NCI-H1436 (cell line): ENCODE measurements at regions not wholly inside any gene's neighbourhood (a gene's known extent, or its start where the extent isn't known, plus 50 kb on each side); places are given as distances from the start of the nearest gene placed in this dataset.
A peak's percentile ranks its signal among the peaks of the same experiment; 100 is the strongest.
"Not testable (repeated sequence)": the region's sequence is repeated elsewhere in the genome, so short reads cannot be mapped to it uniquely, and the experiment has no call there.

ENCODE experiments used
- DNase-seq: peaks from one replicate; lab custom pipeline; 2025; lab: John Stamatoyannopoulos, UW

DNA sequence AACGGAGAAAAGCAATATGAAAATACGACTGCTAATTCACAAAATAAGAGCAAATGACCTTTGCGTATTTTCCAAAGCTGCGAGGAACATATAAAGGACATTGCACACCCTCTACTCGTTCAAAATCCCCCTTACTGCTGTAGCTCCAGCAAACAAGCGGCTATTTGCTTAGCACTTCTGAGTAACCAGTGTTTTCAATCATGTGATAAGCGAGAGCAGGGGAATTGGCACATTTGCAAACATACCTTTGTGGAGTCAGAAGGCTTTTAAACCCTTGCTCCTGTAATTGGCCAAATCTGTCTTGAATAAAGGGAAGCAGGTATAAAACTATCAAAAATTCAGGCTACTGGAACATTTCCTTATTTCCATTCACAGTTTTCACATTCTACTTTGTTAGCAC, 610.2 kb downstream of the UBE2NL start:
- DNase-seq, result peak; percentile 1

DNA sequence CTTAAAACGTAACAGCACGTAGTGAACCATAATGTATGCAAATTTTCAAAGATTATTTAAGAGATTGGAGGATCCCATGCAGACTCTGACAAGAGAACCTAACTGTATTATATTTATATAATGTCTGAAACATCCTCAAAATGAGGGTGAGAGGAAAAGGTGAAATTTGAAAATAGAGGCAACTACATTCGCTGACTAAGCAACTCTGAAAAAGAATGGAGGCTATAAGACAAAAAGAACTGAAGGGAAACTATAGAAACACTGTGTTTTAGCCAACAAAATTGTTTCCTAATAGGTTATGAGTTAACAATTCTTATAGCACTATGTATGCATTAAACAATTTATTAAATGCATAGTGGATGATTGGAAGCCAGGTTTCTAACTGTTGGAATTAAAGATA, 648.0 kb downstream of the UBE2NL start:
- no peak for DNase-seq

- DNase-seq, result no peak
These were observed 680.7 kb upstream of the SPANXN1 start for GRCh38 chrX:144566592-144566991.

DNA sequence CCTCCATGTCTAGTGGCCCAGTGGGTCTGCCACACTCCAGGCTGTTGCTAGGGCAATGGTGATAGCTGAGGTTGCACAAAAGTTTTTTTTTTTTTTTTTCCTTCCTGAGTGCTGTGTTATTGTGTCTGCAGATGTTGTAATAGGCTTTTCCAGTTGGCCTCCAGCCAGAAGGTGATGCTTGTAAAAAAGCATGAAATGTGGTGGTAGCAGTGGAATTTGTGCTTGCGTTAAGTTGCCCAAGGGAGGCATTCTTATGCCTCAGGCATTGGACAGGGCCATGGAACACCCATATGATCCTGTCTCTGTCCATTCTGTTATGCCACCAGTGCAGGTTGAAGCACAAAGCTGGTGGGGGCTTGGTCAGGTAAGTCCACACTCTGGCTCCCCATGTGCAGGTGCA, 660.5 kb upstream of the SPANXN1 start:
- peak; percentile 11 for DNase-seq

DNA sequence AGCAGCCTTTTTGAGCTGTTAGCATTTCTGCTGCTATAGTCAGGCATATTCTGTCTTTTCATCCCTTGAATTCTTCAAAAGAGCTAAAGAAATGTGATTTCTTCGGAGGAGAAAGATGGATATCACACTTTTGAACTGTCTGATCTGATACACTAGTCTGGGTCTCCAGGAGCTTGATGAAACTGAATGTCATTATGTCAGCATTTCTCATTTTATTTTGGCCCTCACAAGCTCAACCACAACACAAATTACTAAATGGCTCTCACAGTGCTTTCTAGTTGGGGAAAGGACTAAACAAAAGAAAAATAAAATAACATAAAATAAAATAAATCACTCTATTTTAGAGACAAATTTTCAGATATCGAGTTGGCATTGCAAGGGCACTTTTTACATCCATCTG, 655.3 kb upstream of the SPANXN1 start:
- no peak for DNase-seq

GRCh38 chrX:144601010-144601409, 646.3 kb upstream of the SPANXN1 start:
- no peak for DNase-seq

- no peak for DNase-seq
These were observed 635.2 kb upstream of the SPANXN1 start for GRCh38 chrX:144612076-144612475.

DNA sequence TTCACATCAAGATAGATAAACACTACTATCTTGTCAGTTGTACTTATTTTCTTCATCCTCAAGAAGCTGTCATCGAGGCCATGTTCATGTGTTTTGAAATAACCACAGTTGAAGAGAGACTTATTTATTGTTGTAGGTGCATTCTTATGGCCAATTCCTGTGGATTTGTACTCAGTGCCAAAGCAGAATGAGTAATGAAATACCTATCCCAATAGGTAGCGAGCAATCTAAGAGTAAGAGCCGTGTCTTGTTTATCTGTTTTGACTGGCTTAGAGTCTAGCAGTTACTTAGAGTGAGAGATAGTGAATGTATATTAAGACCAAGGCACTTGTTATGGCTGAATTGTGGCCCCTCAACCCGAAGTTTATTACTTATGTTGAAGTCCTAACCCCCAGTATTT, 631.0 kb upstream of the SPANXN1 start:
- no peak for DNase-seq

DNA sequence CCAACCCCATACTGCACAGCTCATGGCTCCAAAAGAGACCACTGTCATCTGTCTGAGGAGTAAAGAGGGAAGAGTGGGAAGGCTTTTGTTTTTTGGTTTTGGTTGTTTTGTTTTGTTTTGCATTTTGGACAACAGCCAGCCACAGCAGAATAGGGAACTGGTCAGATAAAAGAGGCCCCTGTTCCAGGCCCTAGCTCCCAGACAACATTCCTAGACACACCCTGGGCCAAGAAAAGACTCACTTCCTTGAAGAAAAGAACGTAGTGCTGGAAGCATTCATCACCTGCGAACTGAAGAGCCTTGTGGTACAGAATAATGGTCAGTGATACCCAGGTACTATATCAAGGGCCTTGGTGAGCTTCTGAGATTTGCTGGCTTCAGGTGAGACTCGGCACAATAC, 619.4 kb upstream of the SPANXN1 start:
- no peak for DNase-seq

- not testable (repeated sequence) for DNase-seq
These were observed 612.9 kb upstream of the SPANXN1 start for GRCh38 chrX:144634451-144634850.

DNA sequence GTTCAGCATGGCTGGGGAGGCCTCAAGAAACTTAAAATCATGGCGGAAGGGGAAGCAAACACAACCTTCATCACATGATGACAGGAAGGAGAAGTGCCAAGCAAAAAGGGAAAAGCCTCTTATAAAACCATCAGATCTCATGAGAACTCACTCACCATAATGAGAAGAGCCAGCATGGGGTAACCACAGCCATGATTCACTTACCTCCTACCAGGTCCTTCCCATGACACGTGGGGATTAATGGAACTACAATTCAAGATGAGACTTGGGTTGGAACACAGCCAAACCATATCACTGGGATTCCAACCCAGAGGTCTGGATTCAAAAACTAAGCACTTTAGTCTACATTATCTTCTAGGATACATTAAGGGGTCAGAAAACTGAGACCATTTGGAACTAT, 609.6 kb upstream of the SPANXN1 start:
- no peak for DNase-seq

DNA sequence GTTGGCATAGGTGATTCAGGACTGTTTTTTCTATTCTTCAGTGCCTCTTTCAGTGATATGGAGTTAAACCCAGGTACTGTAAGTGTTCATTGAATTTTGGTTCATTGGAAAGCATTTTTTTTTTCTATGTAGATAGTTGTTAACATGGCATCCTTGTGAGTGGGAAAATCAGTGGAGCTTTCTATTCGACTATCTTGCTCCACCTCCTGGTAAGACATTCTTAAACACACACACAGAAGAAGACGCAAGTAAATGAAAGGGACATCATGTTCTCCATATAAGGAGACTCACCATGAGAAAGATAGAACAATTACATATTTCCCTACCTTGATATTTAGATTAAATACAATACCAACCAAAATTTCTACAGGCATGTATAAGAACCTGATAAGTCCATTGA, 598.5 kb upstream of the SPANXN1 start:
- no peak for DNase-seq

- no peak for DNase-seq
These were observed 565.8 kb upstream of the SPANXN1 start for GRCh38 chrX:144681501-144681900.

DNA sequence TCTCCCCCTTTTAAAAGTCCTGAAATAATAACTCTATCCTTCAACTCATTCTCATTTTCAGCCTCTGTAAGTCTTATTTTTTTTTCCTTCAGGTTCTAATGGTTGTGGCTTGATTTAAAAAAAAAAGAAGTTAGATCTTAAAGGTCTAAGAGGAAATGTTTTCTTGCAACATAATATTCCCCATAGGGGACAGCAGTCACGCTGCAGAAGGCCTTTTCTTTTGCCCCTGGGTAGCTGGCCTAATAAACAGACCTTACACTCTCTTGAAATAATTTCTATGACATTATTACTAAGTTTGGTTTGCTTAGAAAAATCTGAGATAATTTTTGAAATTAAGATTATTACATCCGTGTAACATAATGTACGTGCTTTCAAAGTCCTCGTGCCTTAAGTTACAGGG, 564.1 kb upstream of the SPANXN1 start:
- no peak for DNase-seq

- DNase-seq, result no peak
These were observed 537.5 kb upstream of the SPANXN1 start for GRCh38 chrX:144709841-144710240.

- DNase-seq, result no peak
These were observed 532.0 kb upstream of the SPANXN1 start for GRCh38 chrX:144715337-144715736.

- DNase-seq, result no peak
These were observed 531.1 kb upstream of the SPANXN1 start for GRCh38 chrX:144716187-144716586.

DNA sequence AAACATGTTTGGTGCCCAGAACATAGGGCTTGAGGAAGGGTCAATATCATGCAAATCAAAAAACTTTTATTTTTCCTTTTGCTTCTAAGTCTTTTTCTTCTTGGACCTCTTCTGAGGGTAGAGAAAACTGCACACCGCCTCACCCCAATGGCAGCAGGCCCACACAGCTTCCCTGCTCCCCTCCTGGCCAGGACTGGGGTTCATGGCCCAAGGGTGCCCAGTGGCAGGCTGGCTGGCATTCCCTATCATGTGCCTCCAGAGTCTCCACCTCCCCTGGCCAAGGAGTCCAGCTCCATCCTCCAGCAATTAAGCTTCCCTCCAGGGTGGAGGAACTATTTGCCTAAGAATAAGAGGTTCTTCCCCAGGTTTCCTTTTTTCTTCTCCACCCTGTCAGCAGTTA, 529.6 kb upstream of the SPANXN1 start:
- DNase-seq, result no peak

- DNase-seq, result no peak
These were observed 525.0 kb upstream of the SPANXN1 start for GRCh38 chrX:144722307-144722706.

- no peak for DNase-seq
These were observed 516.8 kb upstream of the SPANXN1 start for GRCh38 chrX:144730471-144730870.

DNA sequence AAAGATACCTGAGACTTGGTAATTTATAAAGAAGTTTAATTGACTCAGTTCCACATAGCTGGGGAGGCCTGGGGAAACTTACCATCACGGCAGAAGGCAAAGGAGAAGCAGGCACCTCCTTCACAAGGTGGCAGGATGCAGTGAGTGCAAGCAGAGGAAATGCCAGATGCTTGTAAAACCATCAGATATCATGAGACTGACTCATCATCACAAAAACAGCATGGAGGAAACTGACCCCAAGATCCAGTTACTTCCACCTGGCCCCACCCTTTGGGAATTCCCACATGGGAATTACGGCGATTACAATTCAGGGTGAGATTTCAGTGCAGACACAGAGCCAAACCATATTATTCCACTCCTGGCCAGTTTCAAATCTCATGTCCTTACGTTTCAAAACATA, 514.7 kb upstream of the SPANXN1 start:
- no peak for DNase-seq

GRCh38 chrX:144738246-144738645, 509.1 kb upstream of the SPANXN1 start:
- no peak for DNase-seq

DNA sequence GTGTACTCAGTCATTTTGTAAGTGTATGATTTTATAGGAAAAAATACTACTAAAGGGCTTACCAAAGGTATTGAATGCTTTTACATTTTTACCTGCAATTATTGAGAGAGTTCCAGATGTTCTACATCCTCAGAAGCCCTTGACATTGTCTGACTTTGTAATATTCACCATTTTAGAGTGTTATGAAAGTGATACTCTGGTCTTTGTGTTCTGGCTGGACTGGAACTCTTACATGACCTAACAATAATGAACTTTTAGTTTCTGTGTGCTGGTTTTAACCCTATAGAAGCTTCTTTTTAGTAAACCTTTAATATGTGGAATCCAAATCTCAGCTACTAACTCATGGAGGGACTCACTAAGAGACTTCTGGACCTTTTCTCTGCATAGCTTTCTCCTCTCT, 478.8 kb upstream of the SPANXN1 start:
- DNase-seq, result no peak

DNA sequence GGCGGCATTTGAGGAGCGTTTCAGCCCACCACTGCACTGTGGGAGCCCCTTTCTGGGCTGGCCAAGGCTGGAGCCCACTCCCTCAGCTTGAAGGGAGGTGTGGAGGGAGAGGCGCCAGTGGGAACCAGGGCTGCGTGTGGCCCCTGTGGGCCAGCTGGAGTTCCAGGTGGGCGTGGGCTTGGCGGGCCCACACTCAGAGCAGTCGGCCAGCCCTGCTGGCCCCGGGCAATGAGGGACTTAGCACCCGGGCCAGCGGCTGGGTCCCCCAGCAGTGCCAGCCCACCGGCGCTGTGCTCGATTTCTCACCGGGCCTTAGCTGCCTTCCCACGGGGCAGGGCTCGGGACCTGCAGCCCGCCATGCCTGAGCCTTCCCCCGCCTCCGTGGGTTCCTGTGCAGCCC, 463.8 kb upstream of the SPANXN1 start:
- DNase-seq, result not testable (repeated sequence)

- no peak for DNase-seq
These were observed 457.2 kb upstream of the SPANXN1 start for GRCh38 chrX:144790148-144790547.
